Breast epithelium (tissue), 3 donors: ENCODE measurements at regions not wholly inside any gene's neighbourhood (a gene's known extent, or its start where the extent isn't known, plus 50 kb on each side); places are given as distances from the start of the nearest gene placed in this dataset.

ENCODE experiments used
- CTCF ChIP-seq, 3 donors: fragments of 450-650 bp; IDR thresholded peaks; one replicate each; pipeline ENCODE4 v1.5.1; 2016 to 2017; ENCODE audit warnings: antibody characterized with exemption in 3 of 3, mild to moderate bottlenecking in 3 of 3, moderate library complexity in 3 of 3
- POLR2A ChIP-seq: fragments of 450-650 bp; IDR thresholded peaks from one replicate; pipeline ENCODE4 v1.6.1; 2016; ENCODE audit warnings: antibody characterized with exemption, mild to moderate bottlenecking, moderate library complexity
- POLR2AphosphoS5 ChIP-seq, 3 donors: sonication (generic); formaldehyde crosslinking; IDR thresholded peaks; one replicate each; pipeline ENCODE4 v1.6.1; 2017; ENCODE audit warnings: antibody characterized with exemption in 3 of 3

- no peak for TF ChIP-seq CTCF (IDR thresholded peaks at IDR 0.05)
- no peak for TF ChIP-seq POLR2A
- no peak for TF ChIP-seq POLR2AphosphoS5 (IDR thresholded peaks at IDR 0.05)
Observed at GRCh38 chr5:172575816-172576545, 65.1 kb upstream of the NEURL1B start.
